Fibroblast of lung (primary cell): ENCODE measurements at regions not wholly inside any gene's neighbourhood (a gene's known extent, or its start where the extent isn't known, plus 50 kb on each side); places are given as distances from the start of the nearest gene placed in this dataset.

Experiments
- EZH2 ChIP-seq: IDR thresholded peaks from 2 replicates; pipeline ENCODE4 v1.5.1; 2012; ENCODE audit warnings: low read length, control low read depth, mild to moderate bottlenecking; ENCODE audit errors: missing control alignments
- TF ChIP-seq, protein P1 (sequence below), 2 donors: IDR thresholded peaks in 1 of 2; conservative IDR thresholded peaks in 1 of 2; 1 replicate in 1 of 2; 2 replicates in 1 of 2; pipeline ENCODE4 v1.5.1; 2011 to 2012; ENCODE audit warnings: low read length in 2 of 2, control low read depth in 1 of 2, inconsistent platforms in 1 of 2, low read depth in 1 of 2, mild to moderate bottlenecking in 1 of 2

DNA sequence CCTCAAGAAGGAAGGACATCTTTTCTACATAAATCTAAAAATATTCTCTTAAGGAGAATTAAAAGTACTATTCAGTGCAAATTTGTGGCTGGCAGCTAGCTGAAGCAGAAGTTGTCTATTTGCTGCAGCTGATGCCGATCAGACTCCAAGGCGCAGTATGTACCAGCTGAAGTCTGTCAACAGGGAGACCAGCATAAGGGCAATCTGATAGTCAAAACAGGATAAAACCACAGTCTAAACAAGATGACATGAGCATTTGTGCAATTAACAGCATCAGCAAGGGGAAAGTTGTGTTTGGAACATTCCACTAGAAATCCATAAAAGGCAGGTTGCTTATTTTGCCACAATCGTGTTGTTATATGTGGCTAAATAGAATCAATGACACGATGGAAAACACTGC, 198.2 kb upstream of the ROBO2 start:
- TF ChIP-seq, protein P1, sequence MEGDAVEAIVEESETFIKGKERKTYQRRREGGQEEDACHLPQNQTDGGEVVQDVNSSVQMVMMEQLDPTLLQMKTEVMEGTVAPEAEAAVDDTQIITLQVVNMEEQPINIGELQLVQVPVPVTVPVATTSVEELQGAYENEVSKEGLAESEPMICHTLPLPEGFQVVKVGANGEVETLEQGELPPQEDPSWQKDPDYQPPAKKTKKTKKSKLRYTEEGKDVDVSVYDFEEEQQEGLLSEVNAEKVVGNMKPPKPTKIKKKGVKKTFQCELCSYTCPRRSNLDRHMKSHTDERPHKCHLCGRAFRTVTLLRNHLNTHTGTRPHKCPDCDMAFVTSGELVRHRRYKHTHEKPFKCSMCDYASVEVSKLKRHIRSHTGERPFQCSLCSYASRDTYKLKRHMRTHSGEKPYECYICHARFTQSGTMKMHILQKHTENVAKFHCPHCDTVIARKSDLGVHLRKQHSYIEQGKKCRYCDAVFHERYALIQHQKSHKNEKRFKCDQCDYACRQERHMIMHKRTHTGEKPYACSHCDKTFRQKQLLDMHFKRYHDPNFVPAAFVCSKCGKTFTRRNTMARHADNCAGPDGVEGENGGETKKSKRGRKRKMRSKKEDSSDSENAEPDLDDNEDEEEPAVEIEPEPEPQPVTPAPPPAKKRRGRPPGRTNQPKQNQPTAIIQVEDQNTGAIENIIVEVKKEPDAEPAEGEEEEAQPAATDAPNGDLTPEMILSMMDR (conservative IDR thresholded peaks at IDR 0.05 in 1 of 2, IDR thresholded peaks at IDR 0.05 in 1 of 2; ENCODE audit: low read depth in 1 of 2, low read length in 2 of 2) = no peak
- TF ChIP-seq EZH2 = no peak
